B cell (primary cell): ENCODE measurements at regions not wholly inside any gene's neighbourhood (a gene's known extent, or its start where the extent isn't known, plus 50 kb on each side); places are given as distances from the start of the nearest gene placed in this dataset.

Source experiments
- ATAC-seq: fragments of 200-7000 bp; cut with Tn5 transposase; one replicate; pipeline ENCODE4 v1.10.0; 2021; ENCODE audit warnings: low read depth, mild to moderate bottlenecking, moderate number of reproducible peaks, moderate library complexity
- CTCF ChIA-PET: fragments of 350-600 bp; sonication (Branson Sonifier 250); formaldehyde crosslinking; loops from one replicate; lab custom pipeline; 2021; ENCODE audit warnings: antibody characterized with exemption, inconsistent platforms; lab: Charles Lee
- POLR2A ChIA-PET: fragments of 350-600 bp; sonication (Branson Sonifier 250); formaldehyde crosslinking; loops from one replicate; lab custom pipeline; 2021; ENCODE audit warnings: antibody characterized with exemption; lab: Charles Lee
- DNase-seq: peaks from one replicate; pipeline ENCODE4 v3.0.0; 2013
- H2AFZ ChIP-seq: 2 replicates; pipeline ENCODE4 v1.6.1; 2012; ENCODE audit warnings: mild to moderate bottlenecking, low read depth, low read length; ENCODE audit not compliant: insufficient read depth, poor library complexity, severe bottlenecking
- H3K27ac ChIP-seq, 2 donors: 1 replicate in 1 of 2; 2 replicates in 1 of 2; pipeline ENCODE4 v1.5.1; 2012 to 2013; ENCODE audit warnings: low read length in 2 of 2, mild to moderate bottlenecking in 2 of 2, moderate library complexity in 1 of 2
- H3K27me3 ChIP-seq, 4 experiments: fragments of 200-600 bp in 1 of 4; sonication (generic) in 1 of 4; replicated peaks in 1 of 4; 1 replicate in 2 of 4; 2 replicates in 2 of 4; pipeline versions ENCODE4 v1.6.1 to v1.7.0; 2013 to 2016; ENCODE audit warnings: low read length in 3 of 4, mild to moderate bottlenecking in 2 of 4, mixed read lengths in 1 of 4, moderate library complexity in 1 of 4; ENCODE audit not compliant: insufficient read depth in 4 of 4, control insufficient read depth in 3 of 4; ENCODE audit errors: control extremely low read depth in 1 of 4
- H3K36me3 ChIP-seq, 2 experiments: replicated peaks in 1 of 2; 1 replicate in 1 of 2; 2 replicates in 1 of 2; pipeline versions ENCODE4 v1.6.1 to v1.7.1; 2013; ENCODE audit warnings: low read length in 1 of 2; ENCODE audit not compliant: insufficient read depth in 2 of 2, control insufficient read depth in 1 of 2; ENCODE audit errors: control extremely low read depth in 1 of 2, extremely low read depth in 1 of 2
- H3K4me1 ChIP-seq, 2 donors: fragments of 200-600 bp in 1 of 2; sonication (generic) in 1 of 2; 1 replicate in 1 of 2; 2 replicates in 1 of 2; pipeline versions ENCODE4 v1.5.1 to v1.6.1; 2013 to 2017; ENCODE audit warnings: low read length in 2 of 2; ENCODE audit not compliant: control insufficient read depth in 2 of 2, insufficient read depth in 2 of 2
- H3K4me2 ChIP-seq: replicated peaks from 2 replicates; pipeline ENCODE3; 2012; ENCODE audit warnings: mild to moderate bottlenecking, low read depth, low read length; ENCODE audit not compliant: poor library complexity, severe bottlenecking
- H3K4me3 ChIP-seq, 5 experiments: fragments of 200-600 bp in 1 of 5; sonication (generic) in 1 of 5; 1 replicate in 3 of 5; 2 replicates in 2 of 5; pipeline versions ENCODE4 v1.5.1 to v1.7.0; 2011 to 2016; ENCODE audit warnings: low read length in 4 of 5, mild to moderate bottlenecking in 4 of 5, low read depth in 2 of 5, control low read depth in 1 of 5, moderate library complexity in 1 of 5; ENCODE audit not compliant: insufficient read depth in 1 of 5; ENCODE audit errors: control extremely low read depth in 1 of 5, extremely low read depth in 1 of 5
- H3K79me2 ChIP-seq: fragments of 200-600 bp; sonication (generic); one replicate; pipeline ENCODE4 v1.6.0; 2016; ENCODE audit warnings: low read length; ENCODE audit not compliant: control insufficient read depth, insufficient read depth
- H3K9ac ChIP-seq: fragments of 200-600 bp; sonication (generic); 2 replicates; pipeline ENCODE4 v1.6.1; 2017; ENCODE audit warnings: mild to moderate bottlenecking, low read length, moderate library complexity
- H3K9me3 ChIP-seq, 3 donors: one replicate each; pipeline versions ENCODE4 v1.6.1 to v1.7.1; 2013; ENCODE audit warnings: low read length in 2 of 3; ENCODE audit not compliant: control insufficient read depth in 2 of 3, insufficient read depth in 1 of 3; ENCODE audit errors: control extremely low read depth in 1 of 3
- H4K20me1 ChIP-seq: 2 replicates; pipeline ENCODE4 v1.6.0; 2012; ENCODE audit warnings: mild to moderate bottlenecking, low read length; ENCODE audit not compliant: insufficient read depth, control insufficient read depth, poor library complexity, severe bottlenecking
- H3K27ac Mint-ChIP-seq: one replicate; pipeline ENCODE4 v1.8.0; 2021; ENCODE audit warnings: mixed read lengths
- H3K27me3 Mint-ChIP-seq: one replicate; pipeline ENCODE4 v1.8.0; 2021; ENCODE audit warnings: mixed read lengths
- H3K4me1 Mint-ChIP-seq: one replicate; pipeline ENCODE4 v1.8.0; 2021; ENCODE audit warnings: mixed read lengths
- H3K4me3 Mint-ChIP-seq: one replicate; pipeline ENCODE4 v1.8.0; 2021; ENCODE audit warnings: mixed read lengths
- H3K9me3 Mint-ChIP-seq: one replicate; pipeline ENCODE4 v1.8.0; 2022; ENCODE audit warnings: mixed read lengths; ENCODE audit not compliant: insufficient read depth
- EZH2 ChIP-seq: IDR thresholded peaks from 2 replicates; pipeline ENCODE4 v1.6.1; 2012; ENCODE audit warnings: borderline replicate concordance, low read depth, mild to moderate bottlenecking, moderate library complexity, low read length; ENCODE audit not compliant: insufficient read depth, poor library complexity, severe bottlenecking
- WGBS: methylation state at CpG from one replicate; pipeline ENCODE4 v1.1.5; 2013; ENCODE audit warnings: missing lambda C conversion rate; ENCODE audit not compliant: insufficient coverage; 5-methylcytosine and 5-hydroxymethylcytosine counted together
- intact Hi-C: fragments of 100-400 bp; cut with micrococcal nuclease; formaldehyde crosslinking; loops from one replicate; pipeline ENCODE4 v1.10.0; 2022
- TF ChIP-seq, protein P1 (sequence below): fragments of 200-600 bp; IDR thresholded peaks from one replicate; pipeline ENCODE4 v1.8.0; 2022; ENCODE audit warnings: antibody characterized with exemption, mild to moderate bottlenecking

DNA sequence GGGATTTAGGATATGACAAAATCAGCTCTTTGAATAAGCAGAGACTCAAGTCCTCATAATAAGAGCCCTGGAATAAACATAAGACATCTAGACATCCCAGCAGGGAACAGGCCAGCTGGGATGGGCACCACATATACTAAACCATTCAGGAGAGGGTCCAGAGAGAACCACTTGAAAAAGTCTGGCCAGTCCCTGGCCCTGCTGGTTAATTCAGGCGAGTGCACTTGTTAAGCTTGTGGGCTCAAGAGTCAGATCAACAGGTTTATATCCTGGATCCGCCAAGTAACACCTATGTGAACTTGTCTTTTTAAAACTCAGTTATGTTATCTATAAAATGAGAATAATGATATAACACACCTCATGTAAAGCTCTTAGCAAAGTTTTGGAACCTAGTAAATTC, 63.3 kb downstream of the CAVIN4 start:
- Mint-ChIP-seq H3K27me3 (peaks cover 22% of the 10 kb centered on the region), H3K4me1 (no peaks in the 10 kb centered on the region), H3K4me3 (no peak overlapping the region), H3K9me3 (no peaks in the 10 kb centered on the region), H3K27ac (no peak overlapping the region)
- peaks cover 0 to 3% (median 0%) of the 10 kb centered on the region in 4 experiments for H3K27me3 ChIP-seq
- no peak overlapping the region for H3K27ac ChIP-seq
- intact Hi-C loops: no loop called here
- no peak overlapping the region for H2AFZ ChIP-seq
- peaks cover 0 to 18% (median 0%) of the 10 kb centered on the region in 3 donors for H3K9me3 ChIP-seq
- no peak overlapping the region for H3K4me2 ChIP-seq
- H3K79me2 ChIP-seq: no peaks in the 10 kb centered on the region
- H3K9ac ChIP-seq: no peak overlapping the region
- TF ChIP-seq, protein P1, sequence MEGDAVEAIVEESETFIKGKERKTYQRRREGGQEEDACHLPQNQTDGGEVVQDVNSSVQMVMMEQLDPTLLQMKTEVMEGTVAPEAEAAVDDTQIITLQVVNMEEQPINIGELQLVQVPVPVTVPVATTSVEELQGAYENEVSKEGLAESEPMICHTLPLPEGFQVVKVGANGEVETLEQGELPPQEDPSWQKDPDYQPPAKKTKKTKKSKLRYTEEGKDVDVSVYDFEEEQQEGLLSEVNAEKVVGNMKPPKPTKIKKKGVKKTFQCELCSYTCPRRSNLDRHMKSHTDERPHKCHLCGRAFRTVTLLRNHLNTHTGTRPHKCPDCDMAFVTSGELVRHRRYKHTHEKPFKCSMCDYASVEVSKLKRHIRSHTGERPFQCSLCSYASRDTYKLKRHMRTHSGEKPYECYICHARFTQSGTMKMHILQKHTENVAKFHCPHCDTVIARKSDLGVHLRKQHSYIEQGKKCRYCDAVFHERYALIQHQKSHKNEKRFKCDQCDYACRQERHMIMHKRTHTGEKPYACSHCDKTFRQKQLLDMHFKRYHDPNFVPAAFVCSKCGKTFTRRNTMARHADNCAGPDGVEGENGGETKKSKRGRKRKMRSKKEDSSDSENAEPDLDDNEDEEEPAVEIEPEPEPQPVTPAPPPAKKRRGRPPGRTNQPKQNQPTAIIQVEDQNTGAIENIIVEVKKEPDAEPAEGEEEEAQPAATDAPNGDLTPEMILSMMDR: no peak
- TF ChIP-seq EZH2: no peak
- no peak for ATAC-seq
- H4K20me1 ChIP-seq: no peaks in the 10 kb centered on the region
- ChIA-PET CTCF (no interaction called here), POLR2A (no interaction called here)
- H3K4me3 ChIP-seq: no peak overlapping the region
- H3K36me3 ChIP-seq: no peaks in the 10 kb centered on the region
- DNase-seq: no peak
- WGBS: 17% methylated on average over 1 of the region's 2 CpGs
- H3K4me1 ChIP-seq: no peaks in the 10 kb centered on the region

DNA sequence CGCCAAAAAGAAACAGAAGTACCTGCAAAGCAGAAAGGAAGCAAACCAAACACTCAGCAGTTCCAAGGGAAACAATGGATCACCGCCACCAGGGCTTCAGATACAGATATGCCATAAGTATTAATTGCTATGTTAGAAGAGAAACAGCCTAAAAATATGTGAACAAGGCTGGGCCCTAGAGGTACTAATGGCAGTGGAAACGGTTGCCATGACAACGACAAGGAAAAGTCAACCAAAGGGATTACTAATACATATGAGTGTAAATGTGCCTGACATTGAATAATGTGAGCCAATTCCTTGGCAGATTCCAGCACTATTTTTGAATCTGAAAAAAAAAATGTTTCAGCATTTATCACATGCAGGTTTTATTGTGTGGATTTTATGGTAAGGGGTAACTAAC, 75.0 kb downstream of the CAVIN4 start:
- ATAC-seq (no peak), DNase-seq (no peak)
- intact Hi-C loops: no loop called here
- ChIA-PET POLR2A (no interaction called here), CTCF (no interaction called here)
- Histone ChIP-seq H3K4me1 (no peaks in the 10 kb centered on the region), H4K20me1 (no peaks in the 10 kb centered on the region), H3K79me2 (no peaks in the 10 kb centered on the region), H3K4me3 (no peak overlapping the region), H2AFZ (no peak overlapping the region), H3K9ac (no peak overlapping the region), H3K9me3 (peaks cover 0 to 8% (median 8%) of the 10 kb centered on the region in 3 donors), H3K36me3 (no peaks in the 10 kb centered on the region), H3K27ac (no peak overlapping the region), H3K27me3 (no peaks in the 10 kb centered on the region), H3K4me2 (no peak overlapping the region)
- H3K27me3 Mint-ChIP-seq: peaks cover 3% of the 10 kb centered on the region
- no peak for TF ChIP-seq EZH2
- TF ChIP-seq, protein P1: no peak
- H3K27ac Mint-ChIP-seq: no peak overlapping the region
- H3K4me3 Mint-ChIP-seq: no peak overlapping the region
- peaks cover 6% of the 10 kb centered on the region for H3K9me3 Mint-ChIP-seq
- WGBS: no CpG with 5 or more reads among the region's 4 CpGs
- no peaks in the 10 kb centered on the region for H3K4me1 Mint-ChIP-seq
